MCF 10A (cell line): ENCODE measurements at regions not wholly inside any gene's neighbourhood (a gene's known extent, or its start where the extent isn't known, plus 50 kb on each side); places are given as distances from the start of the nearest gene placed in this dataset.

Source experiments
- BruUV-seq: library from RNA; stranded (reverse); fragments of 400-500 nt; replicated peaks from 2 replicates; lab custom pipeline; 2021; lab: Mats Ljungman, UMichigan
- CTCF ChIA-PET: fragments of 300-600 bp; sonication (Branson Sonifier 250); formaldehyde crosslinking; extraction: SDS; loops from one replicate; lab custom pipeline; 2021; ENCODE audit warnings: antibody characterized with exemption, inconsistent platforms; lab: Yijun Ruan, JAX
- POLR2A ChIA-PET: fragments of 300-600, 350-650 bp; sonication (Branson Sonifier 250); formaldehyde crosslinking; extraction: SDS; loops from one replicate; lab custom pipeline; 2020; ENCODE audit warnings: antibody characterized with exemption, inconsistent platforms; lab: Yijun Ruan, JAX
- DNase-seq: peaks from one replicate; pipeline ENCODE4 v3.0.0-alpha.2; 2018; ENCODE audit not compliant: unreplicated experiment
- H3K27ac Mint-ChIP-seq: one replicate; pipeline ENCODE4 v1.8.0; 2022; ENCODE audit warnings: mild to moderate bottlenecking, low read depth, mixed read lengths; ENCODE audit not compliant: unreplicated experiment
- H3K27me3 Mint-ChIP-seq: one replicate; pipeline ENCODE4 v1.8.0; 2022; ENCODE audit warnings: mixed read lengths; ENCODE audit not compliant: insufficient read depth, unreplicated experiment
- H3K36me3 Mint-ChIP-seq: one replicate; pipeline ENCODE4 v1.8.0; 2022; ENCODE audit warnings: mild to moderate bottlenecking, moderate library complexity, mixed read lengths; ENCODE audit not compliant: insufficient read depth, unreplicated experiment
- H3K4me1 Mint-ChIP-seq: one replicate; pipeline ENCODE4 v1.8.0; 2022; ENCODE audit warnings: mixed read lengths; ENCODE audit not compliant: insufficient read depth, unreplicated experiment
- H3K4me3 Mint-ChIP-seq: one replicate; pipeline ENCODE4 v1.8.0; 2022; ENCODE audit warnings: mild to moderate bottlenecking, moderate library complexity, mixed read lengths; ENCODE audit not compliant: unreplicated experiment
- H3K9me3 Mint-ChIP-seq: one replicate; pipeline ENCODE4 v1.8.0; 2022; ENCODE audit warnings: mixed read lengths; ENCODE audit not compliant: unreplicated experiment
- CTCF ChIP-seq: fragments of 200-600 bp; IDR thresholded peaks from one replicate; pipeline ENCODE4 v1.8.0; 2022; ENCODE audit warnings: antibody characterized with exemption, mild to moderate bottlenecking; ENCODE audit not compliant: unreplicated experiment
- intact Hi-C: fragments of 100-400 bp; cut with micrococcal nuclease; formaldehyde crosslinking; loops from 2 replicates; pipeline ENCODE4 v1.14.1; 2022

- no peaks in the 10 kb centered on the region for H3K36me3 Mint-ChIP-seq
- no peaks in the 10 kb centered on the region for H3K27me3 Mint-ChIP-seq
- H3K27ac Mint-ChIP-seq = no peak overlapping the region
- no peak for DNase-seq
- BruUV-seq = no TSS peak
- intact Hi-C loops = no loop called here
- ChIA-PET CTCF (no interaction called here), POLR2A (no interaction called here)
- H3K4me3 Mint-ChIP-seq = no peak overlapping the region
- H3K9me3 Mint-ChIP-seq = peaks cover 10% of the 10 kb centered on the region
- TF ChIP-seq CTCF = no peak
- no peaks in the 10 kb centered on the region for H3K4me1 Mint-ChIP-seq
Measured at GRCh38 chr3:74434406-74434805, 180.1 kb downstream of the CNTN3 start.

- no peaks in the 10 kb centered on the region for H3K36me3 Mint-ChIP-seq
- no peak overlapping the region for H3K27ac Mint-ChIP-seq
- intact Hi-C loops = no loop called here
- no peak for TF ChIP-seq CTCF
- no peaks in the 10 kb centered on the region for H3K27me3 Mint-ChIP-seq
- peaks cover 6% of the 10 kb centered on the region for H3K9me3 Mint-ChIP-seq
- BruUV-seq = no TSS peak
- no peaks in the 10 kb centered on the region for H3K4me1 Mint-ChIP-seq
- H3K4me3 Mint-ChIP-seq = no peak overlapping the region
- ChIA-PET POLR2A (no interaction called here), CTCF (interaction anchor here (0.7 kb wide), 1 partner anchor 386 kb away, joined by 3 read pairs; no protein-coding TSS in a partner anchor)
- DNase-seq = no peak
Measured at GRCh38 chr3:74426571-74426970, 187.9 kb downstream of the CNTN3 start.

GRCh38 chr3:74423867-74424266 lies 190.6 kb downstream of the CNTN3 start:
- no peak for DNase-seq
- BruUV-seq = no TSS peak
- no peaks in the 10 kb centered on the region for H3K27me3 Mint-ChIP-seq
- H3K36me3 Mint-ChIP-seq = no peaks in the 10 kb centered on the region
- ChIA-PET CTCF (no interaction called here), POLR2A (no interaction called here)
- peaks cover 6% of the 10 kb centered on the region for H3K9me3 Mint-ChIP-seq
- intact Hi-C loops = no loop called here
- H3K4me1 Mint-ChIP-seq = no peaks in the 10 kb centered on the region
- TF ChIP-seq CTCF = no peak
- H3K4me3 Mint-ChIP-seq = no peak overlapping the region
- H3K27ac Mint-ChIP-seq = no peak overlapping the region

- POLR2A ChIA-PET = no interaction called here
- Mint-ChIP-seq H3K36me3 (no peaks in the 10 kb centered on the region), H3K27ac (no peak overlapping the region), H3K4me1 (no peaks in the 10 kb centered on the region), H3K9me3 (peaks cover 6% of the 10 kb centered on the region), H3K27me3 (no peaks in the 10 kb centered on the region), H3K4me3 (no peak overlapping the region)
- no TSS peak for BruUV-seq
- intact Hi-C loops = no loop called here
- TF ChIP-seq CTCF = no peak
- no peak for DNase-seq
- CTCF ChIA-PET = no interaction called here
Measured at GRCh38 chr3:74420538-74421124, 193.8 kb downstream of the CNTN3 start.
